ENCODE measurements at regions not wholly inside any gene's neighbourhood (a gene's known extent, or its start where the extent isn't known, plus 50 kb on each side); places are given as distances from the start of the nearest gene placed in this dataset.
"Not testable (repeated sequence)": the region's sequence is repeated elsewhere in the genome, so short reads cannot be mapped to it uniquely, and the experiment has no call there.

DNA sequence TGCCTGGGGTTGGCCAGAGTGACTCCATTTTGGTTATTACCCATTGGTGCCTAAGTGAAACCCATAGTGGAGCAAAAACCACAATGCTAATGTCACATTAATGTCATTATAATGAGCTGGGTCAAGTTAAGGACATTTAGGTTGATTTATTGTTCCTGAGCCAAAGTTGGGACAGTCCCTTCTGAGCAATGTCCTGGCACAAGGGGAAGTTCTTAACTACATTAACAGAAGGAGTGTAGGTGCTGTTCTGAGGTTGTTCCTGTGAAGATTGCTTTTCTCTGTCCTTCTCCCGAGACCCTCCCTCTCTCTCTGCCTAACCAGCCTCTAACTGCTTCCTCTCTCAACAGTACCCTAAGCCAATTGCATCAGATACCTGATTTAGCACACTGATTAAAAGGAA is 1956.8 kb upstream of the PCDH10 start:
- no peak for DNase-seq

DNA sequence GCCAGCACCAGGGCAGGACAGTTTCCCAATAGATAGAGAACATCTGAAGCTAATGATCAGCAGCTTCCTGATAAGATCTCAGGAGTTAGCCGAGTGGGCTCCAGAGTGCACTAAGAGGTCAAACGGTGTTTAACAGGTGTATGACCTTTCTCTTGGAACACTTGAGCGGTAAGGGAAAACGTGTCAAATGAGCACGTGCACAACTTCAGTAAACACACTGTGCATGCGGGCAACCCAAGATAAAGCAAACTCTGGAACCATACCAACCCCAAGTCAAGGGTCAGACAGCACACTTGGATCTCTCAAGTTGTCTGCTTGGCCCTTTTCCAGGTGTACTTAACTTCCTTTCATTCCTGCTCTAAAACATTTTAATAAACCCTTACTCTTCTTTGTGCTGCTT is 1941.5 kb upstream of the PCDH10 start:
- no peak for DNase-seq

DNA sequence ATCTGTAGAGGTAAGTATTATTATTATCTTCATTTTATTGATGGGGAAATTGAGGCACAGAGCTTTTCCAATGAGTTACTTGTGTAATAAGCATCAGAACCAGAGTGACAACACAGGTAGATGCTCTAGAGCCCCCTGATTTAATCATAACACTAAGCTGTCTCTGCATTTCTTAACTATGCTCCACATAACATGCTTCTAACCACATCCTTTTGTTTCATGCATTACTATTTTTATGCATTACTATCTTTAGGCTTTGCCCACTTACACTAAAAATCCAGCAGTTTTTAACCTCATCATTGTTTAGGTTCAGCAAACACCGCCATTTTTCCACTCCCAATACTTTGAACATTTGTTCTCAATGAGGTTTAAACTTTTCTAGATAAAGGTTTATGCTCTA is 1900.8 kb upstream of the PCDH10 start:
- no peak for DNase-seq

DNA sequence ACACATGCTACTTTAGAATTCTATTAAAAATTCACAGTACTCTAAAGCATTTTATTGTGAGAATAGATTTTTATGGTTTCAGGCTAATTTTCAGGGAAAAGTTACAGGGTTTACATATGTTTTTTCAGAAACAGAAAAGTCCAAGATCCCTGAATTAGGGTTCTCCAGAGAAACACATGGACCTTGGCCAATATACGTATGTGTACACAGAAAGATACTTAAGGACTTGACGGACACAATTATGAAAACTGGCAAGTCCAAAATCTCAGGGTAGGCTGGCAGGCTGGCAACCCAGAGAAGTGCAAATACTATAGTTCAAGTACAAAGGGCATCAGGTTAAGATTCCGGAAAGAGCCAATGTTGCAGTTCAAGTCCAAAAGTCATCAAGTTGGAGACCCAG is 1897.8 kb upstream of the PCDH10 start:
- DNase-seq = no peak

DNA sequence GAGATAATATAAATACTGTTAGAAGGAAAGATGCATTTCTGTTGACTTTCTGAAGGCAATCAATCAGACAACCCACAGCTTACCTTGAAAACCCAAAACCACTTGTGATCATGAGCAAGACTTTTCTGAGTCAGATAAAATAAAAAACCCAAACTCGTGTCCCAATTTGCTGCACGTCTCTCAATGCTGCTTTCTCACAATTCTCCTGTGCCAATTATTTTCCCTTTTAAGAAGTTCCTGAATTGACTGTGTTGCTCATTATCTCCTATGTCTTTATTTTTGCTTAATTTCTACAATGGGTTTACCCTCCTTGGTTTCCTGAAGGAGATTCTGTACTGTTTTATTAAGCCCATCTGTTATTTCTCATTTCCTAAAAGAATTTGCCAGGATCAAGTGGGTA is 1891.9 kb upstream of the PCDH10 start:
- DNase-seq = no peak

DNA sequence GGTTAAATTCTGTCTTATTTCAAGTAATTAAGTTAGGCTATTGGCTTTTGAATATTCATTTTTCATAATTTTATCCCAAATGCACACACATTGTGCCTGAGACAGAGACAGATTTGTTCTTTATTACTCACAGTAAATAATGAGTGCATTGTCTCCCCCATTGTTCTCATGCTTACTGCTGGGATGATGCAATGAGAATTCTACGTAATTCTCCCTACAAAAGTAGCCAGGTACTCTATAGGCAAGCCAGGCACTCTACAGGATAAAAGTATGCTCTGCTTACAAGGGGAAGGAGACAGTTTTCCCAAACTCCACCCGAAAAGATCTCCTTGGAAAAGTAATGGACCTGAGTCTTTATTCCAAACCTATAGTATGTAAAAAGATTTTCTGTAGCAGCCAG is 1890.7 kb upstream of the PCDH10 start:
- DNase-seq = no peak

DNA sequence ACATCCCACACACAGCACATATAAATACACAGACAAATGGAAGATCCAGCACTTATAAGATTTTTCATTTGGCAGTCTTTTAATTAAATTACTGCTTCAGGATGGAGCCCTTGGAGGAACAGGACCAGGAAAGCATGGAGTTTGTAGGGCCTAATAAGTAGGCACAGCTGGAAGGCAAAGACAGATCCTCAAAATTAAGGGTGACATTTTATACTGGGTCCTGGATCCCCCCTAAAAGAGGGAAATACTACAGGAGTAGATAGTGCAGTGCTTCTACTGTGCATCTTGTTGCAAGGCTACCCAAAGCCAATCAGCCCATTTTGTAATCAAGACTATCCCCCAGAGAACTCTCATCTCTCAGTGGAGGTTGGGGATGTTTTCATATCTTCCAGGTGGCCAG is 1860.7 kb upstream of the PCDH10 start:
- DNase-seq = no peak

DNA sequence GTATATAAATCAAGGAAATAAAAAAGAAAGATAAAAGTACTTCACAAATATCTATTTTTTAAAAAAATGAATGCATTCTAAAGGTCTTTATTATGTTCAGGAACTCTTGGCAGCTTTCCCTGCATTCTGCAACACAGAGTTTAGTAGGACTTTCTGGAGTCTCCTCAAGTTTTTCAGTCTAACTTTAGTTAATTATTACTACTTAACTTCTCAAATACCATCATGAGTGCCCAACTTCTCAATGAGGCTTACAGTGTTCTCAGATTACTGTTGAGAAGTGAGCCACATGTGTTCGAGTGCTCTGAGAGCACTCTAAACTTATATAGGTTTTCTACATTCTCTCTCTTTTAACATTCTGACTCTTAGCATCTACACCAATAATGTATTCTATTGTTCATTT is 1852.9 kb upstream of the PCDH10 start:
- DNase-seq = no peak

DNA sequence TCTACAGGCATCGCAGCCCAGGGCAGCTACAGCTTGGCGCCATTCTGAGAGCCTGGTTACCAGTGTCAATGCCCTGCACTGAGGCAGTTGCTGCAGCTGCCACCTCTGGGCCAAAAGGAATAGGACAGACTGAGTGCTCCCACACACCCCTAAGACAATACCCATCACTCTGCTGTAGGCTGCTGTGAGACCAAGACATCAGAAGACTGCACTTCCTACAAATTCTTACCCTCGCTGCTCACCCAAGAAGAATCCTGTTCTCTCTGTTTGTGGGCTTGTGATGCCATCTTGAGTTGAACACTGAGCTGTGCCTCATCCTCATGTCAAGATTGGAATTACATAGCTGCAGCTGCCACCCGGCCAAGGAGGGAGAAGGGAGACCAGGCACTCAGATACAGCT is 1847.0 kb upstream of the PCDH10 start:
- no peak for DNase-seq

DNA sequence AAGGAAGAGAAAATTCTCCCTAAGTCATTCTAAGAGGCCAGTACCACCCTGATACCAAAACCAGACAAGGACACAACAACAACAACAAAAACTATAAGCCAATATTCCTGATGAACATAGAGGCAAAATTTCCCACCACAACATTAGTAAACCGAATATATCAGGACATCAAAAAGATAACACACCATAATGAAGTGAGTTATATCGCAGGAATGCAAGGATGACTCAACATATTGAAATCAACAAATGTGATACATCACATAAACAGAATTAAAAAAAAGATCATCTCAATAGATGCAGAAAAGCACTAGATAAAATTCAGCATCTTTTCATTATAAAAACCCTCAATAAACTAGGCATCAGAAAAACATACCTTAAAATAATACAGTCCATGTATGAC is 1844.4 kb upstream of the PCDH10 start:
- DNase-seq = no peak

DNA sequence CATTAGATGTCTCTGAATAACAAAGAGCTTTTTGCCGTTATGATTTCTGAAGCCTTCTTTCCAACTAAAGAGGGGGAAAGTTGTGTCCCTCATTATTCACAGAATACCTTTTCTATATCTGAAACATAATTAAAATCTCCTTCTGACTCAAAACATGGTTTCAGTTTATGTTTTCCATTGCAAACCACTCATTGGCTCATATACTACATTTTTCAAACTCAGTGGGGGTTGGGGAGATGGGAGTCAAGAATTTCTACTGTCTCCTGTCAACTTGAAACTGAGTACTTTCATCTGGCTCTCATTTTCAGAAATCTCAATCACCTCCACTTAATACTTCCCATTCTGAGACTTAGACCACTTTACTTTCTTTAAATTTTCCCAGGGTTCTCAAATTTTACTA is 1839.5 kb upstream of the PCDH10 start:
- DNase-seq = no peak

DNA sequence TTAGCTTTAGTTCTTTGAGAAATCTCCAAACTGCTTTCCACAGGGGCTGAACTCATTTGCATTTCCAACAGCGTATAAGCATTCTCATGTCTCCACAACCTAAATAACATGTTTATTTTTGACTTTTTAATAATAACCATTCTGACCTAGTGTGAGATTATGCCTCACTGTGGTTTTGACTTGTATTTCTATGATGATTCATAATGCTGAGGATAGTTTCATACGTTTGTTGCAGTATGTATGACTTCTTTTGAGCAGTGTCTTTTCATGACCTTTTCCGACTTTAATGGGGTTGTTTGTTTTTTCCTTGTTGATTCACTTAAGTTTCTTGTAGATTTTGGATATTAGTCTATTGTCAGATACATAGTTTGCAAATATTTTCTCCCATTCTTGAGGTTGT is 1833.0 kb upstream of the PCDH10 start:
- no peak for DNase-seq

DNA sequence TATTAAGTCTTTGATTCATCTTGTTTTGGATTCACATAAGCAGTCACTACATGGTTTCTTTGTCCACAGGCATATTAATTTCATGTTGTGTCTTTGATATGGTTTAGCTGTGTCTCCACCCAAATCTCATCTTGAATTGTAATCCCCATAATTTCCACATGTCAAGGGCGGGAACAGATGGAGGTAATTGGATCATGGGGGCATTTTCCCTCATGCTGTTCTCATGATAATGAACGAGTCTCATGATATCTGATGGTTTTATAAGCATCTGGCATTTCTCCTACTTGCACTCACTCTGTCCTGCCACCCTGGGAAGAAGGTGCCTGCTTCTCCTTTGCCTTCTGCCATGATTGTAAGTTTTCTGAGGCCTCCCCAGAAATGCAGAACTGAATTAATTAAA is 1811.2 kb upstream of the PCDH10 start:
- no peak for DNase-seq

DNA sequence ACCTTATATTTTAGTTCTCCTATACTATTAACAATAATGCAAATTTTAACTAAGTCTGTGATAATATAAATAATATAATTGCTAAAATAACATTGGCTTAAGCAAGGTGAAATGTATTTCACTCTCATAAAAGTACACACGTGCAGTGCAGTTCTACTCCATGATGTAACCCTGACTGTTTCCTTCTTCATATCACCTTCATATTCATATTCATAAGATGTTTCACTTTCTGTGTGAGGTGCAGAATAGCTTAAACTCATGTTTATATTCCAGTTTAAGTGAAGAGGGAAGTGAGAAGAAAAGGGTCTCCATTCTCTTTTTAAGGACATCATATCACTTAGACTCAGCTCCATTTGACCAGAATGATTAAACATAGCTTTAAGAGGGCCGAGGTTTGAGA is 1810.0 kb upstream of the PCDH10 start:
- DNase-seq = no peak

DNA sequence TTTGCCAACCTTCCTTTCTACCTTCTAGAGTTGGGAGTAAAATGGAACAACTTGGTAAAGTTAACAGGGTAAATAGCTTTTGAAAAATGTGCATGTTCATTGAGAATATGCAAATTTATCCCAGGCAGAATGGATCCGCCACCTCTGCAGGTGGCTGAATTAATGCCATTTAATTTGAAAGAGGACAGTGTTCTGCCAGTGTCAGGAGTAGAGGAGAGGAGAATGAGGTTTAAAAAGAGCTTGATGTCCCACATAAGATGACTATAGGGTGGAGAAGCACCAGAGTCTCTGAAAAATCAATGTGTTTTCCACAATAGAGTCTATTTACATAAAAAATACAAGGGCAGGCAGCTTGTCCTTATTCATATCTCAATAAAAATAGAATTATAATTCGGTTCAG is 1804.3 kb upstream of the PCDH10 start:
- DNase-seq = no peak

DNA sequence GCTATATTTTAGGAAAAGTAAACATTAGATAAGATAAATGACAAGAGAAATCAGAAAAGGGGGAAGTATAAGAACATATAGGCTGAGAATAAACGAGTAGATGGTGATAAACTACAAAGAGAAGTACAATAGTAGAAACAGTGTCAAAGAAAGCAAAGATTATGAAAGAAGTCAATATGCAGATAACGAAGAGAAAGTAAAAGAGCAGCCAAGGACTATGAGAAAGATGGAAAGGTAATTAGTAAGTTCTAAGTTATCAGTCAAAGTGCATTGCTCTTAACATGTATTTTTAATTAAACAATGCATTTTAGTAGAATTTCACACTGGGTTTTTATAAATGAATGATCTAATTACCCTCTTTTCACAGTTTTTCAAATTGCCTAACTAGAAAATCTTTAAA is 1801.3 kb upstream of the PCDH10 start:
- DNase-seq = no peak

DNA sequence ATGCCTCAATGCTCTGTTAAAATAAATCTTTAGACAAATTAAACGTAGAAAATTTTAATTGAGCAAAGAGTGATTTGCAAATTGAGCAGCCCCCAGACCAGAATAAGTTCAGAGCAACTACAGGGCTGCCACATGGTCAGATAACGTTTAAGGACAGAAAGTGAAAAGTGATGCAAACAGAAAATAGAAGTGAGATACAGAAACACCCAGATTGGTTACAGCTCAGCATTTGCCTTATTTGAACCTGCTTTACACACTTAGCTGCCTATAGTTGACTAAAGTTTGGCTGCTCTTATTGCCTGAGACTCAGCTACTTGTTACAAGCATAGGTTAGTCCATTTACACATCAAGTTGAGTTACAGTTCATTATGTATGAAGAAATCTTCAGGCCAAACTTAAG is 1800.8 kb upstream of the PCDH10 start:
- no peak for DNase-seq

DNA sequence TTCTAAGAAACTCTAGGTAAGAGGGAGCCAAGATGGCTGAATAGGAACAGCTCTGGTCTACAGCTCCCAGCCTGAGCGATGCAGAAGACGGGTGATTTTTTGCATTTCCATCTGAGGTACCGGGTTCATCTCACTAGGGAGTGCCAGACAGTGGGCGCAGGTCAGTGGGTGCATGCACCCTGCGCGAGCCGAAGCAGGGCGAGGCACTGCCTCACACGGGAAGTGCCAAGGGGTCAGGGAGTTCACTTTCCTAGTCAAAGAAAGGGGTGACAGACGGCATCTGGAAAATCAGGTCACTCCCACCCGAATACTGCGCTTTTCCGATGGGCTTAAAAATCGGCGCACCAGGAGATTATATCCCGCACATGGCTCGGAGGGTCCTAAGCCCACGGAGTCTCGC is 1796.7 kb upstream of the PCDH10 start:
- DNase-seq = not testable (repeated sequence)

DNA sequence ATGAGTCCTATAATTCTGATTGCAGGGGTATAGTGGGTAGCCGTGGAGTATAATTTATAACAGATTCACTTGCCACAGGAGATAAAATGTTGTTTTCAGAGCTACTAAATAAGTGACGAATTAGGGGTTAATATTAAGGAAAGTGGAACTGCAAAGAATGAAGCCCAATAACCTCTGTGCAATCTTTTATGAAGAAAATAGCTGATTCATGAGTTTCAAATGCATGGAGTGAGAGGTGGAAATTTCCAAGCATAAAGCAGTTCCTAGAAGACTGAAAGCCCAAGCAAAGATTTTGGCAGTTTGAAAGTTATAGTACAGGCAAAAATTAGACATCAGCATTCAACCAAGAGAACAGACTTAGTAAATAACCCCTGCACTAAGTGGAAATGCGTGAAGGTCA is 1782.4 kb upstream of the PCDH10 start:
- no peak for DNase-seq

DNA sequence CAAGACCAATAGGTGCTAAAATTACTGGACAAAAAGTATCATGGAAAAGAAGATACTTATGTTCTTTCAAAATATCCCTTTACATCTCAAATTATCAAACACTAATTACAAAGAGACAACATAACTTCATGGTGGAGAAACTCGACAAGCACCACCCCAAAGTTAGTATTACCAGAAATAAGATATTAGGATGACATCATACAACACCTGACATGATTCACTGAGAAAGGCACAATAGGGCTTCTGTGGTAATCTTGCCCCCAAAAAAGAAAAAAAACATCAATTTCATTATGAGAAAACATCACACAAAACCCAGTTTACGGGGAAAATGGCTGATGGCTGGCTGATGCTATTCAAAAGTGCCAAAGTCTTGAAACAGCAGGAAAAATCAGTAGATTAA is 1781.7 kb upstream of the PCDH10 start:
- no peak for DNase-seq

DNA sequence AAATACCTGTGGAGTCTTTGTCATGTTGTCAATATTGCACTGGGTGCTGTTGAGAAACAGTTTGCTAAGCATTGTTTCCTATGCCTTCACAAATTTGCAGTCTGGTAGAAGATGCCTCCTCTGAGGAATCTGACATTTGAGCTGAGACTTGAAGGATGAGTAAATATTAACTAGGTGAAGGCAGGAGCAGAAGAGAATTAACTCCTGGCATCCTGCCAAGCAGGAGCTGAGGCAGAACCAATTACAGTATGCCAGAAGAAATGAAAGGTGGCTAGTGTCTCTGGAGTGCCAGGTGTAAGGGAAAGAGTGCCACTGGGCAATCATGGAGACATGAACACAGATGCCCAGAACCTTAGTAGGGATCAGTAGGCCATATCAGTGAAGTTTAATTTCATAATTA is 1778.2 kb upstream of the PCDH10 start:
- DNase-seq = no peak

DNA sequence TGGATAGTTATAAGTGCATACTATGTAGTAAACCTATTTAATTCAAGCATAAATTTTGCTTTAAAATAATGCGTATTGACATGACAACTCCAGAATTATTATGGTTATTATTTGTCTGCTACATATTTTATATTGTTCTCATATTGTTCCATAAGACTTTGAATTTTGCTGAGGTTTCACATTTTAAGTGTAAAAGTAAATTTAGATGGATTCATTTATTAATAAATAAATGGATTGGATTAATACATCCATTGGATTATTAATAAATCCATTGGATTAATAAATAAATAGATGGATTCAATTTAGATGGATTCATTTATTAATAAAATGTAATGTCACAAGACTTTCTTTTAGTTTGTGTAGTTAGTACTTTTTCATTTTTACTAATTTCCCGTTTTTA is 1768.0 kb upstream of the PCDH10 start:
- DNase-seq = no peak

DNA sequence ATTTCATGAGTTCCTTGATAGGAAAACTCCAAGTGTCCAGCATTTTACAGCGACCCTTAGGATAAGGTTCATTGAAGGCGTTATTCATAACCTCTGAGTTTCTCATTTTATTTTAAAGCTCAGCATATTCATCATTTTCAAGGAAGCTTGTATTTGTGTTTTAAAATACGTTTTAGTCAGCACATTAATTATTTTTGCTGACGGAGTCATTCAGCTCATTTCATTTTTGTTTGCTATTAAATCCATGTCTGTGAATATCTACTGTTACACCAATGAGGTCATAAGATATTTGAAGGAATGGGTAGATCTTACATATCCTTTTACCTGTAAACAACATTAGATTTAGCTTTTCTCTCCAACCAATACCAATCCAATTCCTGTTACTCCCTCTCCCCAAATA is 1766.3 kb upstream of the PCDH10 start:
- DNase-seq = no peak

DNA sequence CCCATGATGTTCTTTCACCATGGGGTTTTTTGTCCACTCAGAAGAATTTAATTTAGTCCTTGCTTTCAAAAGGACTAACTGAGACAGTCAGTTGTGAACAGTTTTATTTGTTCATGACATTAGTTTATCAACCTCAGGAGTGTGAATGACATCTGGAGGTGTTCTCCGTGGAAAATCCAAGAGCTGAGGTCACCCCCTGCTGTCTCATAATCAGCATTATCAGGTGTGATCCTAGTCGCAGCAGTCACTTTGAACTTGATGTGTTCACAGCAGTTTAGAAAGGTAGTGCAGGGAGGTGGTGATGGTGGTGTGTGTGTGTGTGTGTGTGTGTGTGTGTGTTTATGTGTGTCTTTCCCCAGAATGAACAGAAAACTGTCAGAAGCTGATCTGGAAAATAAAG is 1760.8 kb upstream of the PCDH10 start:
- DNase-seq = no peak

DNA sequence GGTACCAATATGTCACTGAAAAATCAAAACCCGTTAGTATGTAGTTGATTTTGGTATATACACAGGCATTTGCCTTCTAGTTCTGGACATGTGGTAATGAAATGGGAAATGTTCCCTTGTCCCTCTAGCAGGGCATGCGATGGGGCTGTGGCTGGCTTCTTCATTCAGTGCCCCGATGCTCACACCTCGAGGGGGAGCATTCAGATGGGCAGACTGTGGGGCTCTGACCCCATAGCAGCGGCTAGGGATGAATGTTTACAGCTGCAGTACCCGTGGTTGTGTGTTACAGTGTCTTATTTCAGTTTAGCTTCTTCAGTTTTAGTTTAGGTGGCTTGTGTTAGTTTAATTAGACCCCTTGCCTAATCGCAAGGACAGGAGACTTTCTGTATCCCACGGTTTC is 1741.0 kb upstream of the PCDH10 start:
- DNase-seq = no peak

DNA sequence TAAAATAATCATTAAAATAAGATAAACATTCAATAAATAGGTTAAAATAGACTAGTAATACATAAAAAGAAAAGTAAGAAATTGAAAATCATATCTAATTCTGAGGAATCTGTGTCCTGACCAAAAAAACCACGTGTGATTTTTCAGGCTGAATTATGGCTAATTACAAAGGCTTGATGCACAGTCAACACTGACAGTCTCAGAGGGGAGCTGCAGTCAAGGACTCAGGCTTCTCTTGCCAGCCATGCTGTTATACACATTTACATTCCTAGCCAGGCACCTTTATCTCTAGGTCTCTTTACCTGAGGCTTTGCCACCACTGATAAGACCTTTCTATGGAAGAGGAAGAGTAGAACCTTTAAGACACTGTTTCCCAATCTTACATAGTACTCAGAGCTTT is 1737.7 kb upstream of the PCDH10 start:
- DNase-seq = no peak

DNA sequence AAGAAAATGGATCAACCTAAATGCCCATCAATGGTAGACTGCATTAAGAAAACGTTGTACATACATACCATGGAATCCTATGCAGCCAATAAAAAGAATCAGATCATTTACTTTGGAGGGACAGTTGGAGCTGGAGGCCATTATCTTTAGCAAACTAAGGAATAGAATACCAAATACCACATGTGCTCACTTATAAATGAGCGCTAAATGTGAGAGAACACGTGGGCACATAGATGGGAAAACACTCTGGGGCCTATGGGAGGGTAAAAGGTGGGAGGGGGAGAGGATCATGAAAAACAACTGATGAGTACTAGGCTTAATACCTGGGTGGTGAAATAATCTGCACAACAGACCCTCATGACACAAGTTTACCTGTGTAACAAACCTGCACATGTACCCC is 1729.9 kb upstream of the PCDH10 start:
- no peak for DNase-seq

Measured in fibroblast of upper back skin (primary cell).